ENCODE measurements at regions not wholly inside any gene's neighbourhood (a gene's known extent, or its start where the extent isn't known, plus 50 kb on each side); places are given as distances from the start of the nearest gene placed in this dataset.
"Not testable (repeated sequence)": the region's sequence is repeated elsewhere in the genome, so short reads cannot be mapped to it uniquely, and the experiment has no call there.

DNA sequence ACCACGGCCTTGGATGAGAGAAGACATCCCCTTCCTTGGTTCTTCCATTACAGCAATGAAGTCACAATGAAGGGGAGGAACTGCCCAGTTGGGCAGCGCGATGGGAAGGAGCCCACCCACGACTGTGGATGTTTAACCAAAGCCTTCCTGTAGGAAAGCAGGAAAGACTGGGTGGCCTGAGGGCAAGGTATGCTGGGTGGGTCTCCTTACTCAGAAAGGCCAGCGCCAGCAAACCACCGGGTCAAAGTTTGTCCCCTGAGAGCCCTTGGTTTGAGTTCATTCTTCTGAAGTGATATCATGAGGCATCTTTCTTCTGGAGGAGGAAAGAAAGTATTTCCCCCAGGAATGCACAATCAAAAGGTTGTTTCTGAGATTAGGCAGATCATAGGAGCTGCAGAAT, 105.2 kb downstream of the C16orf95 start:
- H3K27ac ChIP-seq, result no peak overlapping the region
- TF ChIP-seq, protein P1, sequence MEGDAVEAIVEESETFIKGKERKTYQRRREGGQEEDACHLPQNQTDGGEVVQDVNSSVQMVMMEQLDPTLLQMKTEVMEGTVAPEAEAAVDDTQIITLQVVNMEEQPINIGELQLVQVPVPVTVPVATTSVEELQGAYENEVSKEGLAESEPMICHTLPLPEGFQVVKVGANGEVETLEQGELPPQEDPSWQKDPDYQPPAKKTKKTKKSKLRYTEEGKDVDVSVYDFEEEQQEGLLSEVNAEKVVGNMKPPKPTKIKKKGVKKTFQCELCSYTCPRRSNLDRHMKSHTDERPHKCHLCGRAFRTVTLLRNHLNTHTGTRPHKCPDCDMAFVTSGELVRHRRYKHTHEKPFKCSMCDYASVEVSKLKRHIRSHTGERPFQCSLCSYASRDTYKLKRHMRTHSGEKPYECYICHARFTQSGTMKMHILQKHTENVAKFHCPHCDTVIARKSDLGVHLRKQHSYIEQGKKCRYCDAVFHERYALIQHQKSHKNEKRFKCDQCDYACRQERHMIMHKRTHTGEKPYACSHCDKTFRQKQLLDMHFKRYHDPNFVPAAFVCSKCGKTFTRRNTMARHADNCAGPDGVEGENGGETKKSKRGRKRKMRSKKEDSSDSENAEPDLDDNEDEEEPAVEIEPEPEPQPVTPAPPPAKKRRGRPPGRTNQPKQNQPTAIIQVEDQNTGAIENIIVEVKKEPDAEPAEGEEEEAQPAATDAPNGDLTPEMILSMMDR (IDR thresholded peaks at IDR 0.05), result no peak
- DNase-seq (ENCODE audit: low spot score), result no peak
- H3K4me3 ChIP-seq, result no peak overlapping the region

DNA sequence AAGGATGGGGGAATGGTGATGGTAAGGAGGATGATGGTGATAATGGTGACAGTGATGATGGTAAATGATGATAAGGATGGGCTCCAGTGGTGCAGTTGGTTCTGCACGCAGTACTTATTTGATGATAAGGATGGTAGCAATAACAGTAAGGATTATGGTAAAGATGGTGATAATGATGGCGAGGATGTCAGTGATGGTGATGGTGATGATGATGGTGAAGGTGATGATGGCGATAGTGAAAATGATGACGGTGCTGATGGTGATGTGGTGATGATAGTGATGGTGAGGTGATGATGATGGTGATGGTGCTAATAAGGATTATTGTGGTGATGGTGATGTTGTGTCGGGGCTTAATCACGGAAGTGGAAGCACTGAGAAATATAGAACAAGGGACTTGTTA, 103.7 kb downstream of the C16orf95 start:
- TF ChIP-seq, protein P1 (IDR thresholded peaks at IDR 0.05), result no peak
- H3K27ac ChIP-seq, result no peak overlapping the region

DNA sequence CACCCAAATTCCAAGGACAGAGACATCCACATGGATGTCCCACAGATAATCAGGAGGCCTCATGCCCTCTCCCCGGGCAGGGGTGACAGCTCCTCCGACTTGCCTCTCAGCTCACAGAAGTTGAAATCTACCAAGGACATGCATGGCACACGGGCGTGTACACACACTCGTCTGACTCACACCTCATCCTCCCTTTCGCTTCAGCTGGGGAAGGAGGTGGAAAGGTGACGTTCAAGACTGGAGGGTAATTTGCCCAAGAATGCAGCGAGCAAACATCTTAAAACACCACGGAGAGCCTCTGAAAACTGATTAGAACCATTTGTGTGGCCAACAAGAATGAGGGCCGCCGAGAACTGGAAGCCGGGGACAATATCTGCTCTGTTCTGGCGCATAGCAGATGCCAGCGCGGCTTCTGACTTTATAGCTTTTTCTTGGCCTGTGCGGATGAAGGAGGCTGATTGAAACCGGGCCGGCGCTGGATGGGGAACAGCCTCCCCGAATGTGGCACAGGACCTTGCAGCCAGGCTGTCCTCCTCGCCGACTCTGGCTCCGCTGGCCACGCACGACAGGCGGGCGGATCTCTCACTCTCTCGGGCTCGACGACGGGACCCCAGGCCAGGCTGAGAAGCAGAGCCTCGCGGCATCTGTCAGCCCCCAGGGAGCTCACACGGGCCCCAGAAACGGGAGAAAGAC, 100.9 kb downstream of the C16orf95 start:
- DNase-seq (ENCODE audit: low spot score), result no peak
- TF ChIP-seq, protein P1 (IDR thresholded peaks at IDR 0.05), result no peak
- Histone ChIP-seq H3K4me3 (no peak overlapping the region), H3K27ac (peak overlapping the region in 1 of 2 donors; percentile 48)

More for the DNA sequence above, 103.7 kb downstream of the C16orf95 start:
- DNase-seq (ENCODE audit: low spot score), result no peak
- H3K4me3 ChIP-seq, result no peak overlapping the region

DNA sequence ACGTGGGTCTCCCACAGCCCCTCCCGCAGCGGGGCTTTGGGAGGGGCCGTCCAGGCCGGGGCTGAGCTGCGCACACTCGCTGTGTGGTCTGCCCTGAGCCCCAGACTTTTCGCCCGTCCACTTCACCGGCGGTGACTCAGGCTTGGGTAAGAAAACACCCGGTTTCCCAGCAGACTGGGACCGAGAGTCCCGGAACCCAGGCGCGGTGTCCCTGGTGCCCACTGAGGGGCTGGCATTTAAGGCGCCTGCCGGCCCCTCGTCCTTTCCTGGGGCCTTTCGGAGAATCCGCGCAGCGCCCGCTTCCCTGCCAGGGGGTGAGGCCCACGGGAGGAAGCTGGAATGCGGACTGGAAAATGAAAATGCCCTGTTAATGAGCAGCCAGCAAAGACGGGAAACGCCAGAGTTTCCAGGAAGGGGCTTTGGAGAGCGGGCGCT, 100.3 kb downstream of the C16orf95 start:
- no peak for DNase-seq (ENCODE audit: low spot score)
- Histone ChIP-seq H3K4me3 (no peak overlapping the region), H3K27ac (peak overlapping the region in 1 of 2 donors; percentile 48)
- TF ChIP-seq, protein P1 (IDR thresholded peaks at IDR 0.05), result no peak

DNA sequence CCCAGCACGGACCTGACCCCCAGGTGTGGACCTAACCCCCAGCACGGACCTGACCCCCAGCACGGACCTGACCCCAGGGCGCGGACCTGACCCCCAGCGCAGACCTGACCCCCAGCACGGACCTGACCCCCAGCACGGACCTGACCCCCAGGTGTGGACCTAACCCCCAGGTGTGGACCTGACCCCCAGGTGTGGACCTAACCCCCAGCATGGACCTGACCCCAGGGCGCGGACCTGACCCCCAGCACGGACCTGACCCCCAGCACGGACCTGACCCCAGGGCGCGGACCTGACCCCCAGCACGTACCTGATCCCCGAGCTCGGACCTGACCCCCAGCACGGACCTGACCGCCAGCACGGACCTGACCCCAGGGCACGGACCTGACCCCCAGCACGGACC, 99.4 kb downstream of the C16orf95 start:
- H3K27ac ChIP-seq; DNase-seq (ENCODE audit: low spot score); H3K4me3 ChIP-seq: not testable (repeated sequence)

DNA sequence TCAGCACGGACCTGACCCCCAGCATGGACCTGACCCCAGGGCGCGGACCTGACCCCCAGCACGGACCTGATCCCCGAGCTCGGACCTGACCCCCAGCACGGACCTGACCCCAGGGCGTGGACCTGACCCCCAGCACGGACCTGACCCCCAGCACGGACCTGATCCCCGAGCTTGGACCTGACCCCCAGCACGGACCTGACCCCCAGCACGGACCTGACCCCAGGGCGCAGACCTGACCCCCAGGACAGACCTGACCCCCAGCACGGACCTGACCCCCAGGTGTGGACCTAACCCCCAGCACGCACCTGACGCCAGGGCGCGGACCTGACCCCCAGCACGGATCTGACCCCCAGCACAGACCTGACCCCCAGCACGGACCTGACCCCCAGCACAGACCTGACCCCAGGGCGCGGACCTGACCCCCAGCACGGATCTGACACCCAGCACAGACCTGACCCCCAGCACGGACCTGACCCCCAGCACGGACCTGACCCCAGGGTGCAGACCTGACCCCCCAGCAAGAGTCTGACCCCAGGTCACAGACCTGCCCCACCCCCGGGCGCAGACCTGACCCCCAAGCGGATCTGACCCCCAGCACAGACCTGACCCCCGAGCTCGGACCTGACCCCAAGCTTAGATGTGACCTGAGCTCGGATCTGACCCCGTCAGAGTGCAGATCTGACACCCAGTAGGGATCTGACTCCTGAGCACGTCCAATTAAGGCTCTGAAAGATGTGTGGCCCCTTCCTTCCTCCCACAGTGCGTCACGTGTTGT, 98.7 kb downstream of the C16orf95 start:
- Histone ChIP-seq H3K4me3 (no peak overlapping the region), H3K27ac (no peak overlapping the region)
- no peak for DNase-seq (ENCODE audit: low spot score)
- TF ChIP-seq, protein P1 (IDR thresholded peaks at IDR 0.05), result no peak

DNA sequence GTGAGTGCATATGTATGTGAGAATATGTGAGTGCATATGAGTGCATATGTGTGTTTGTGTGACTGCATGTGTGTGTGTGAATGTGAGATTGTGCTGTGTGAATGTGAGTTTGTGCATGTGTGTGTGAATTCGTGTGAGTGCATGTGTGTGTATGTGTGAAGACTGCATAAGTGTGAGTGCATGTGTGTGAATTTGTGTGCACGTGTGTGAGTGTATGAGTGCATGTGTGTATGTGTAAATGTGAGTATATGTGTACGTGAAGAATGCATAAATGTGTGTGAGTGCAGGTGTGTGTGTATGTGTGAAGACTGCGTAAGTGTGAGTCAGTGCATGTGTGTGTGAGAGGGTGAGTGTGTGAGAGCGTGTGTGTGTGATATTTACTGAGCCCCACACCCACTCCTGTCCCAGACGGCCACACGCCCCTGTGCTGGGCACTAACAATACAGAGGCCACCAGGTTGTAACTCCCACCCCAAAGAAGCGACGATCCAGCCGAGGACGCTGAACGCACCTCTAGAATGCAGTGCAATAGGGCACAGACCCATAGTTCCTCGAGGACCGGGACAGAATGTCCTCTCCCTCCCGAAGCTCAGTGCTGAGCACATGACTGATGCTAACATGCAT, 97.8 kb downstream of the C16orf95 start:
- TF ChIP-seq, protein P1 (IDR thresholded peaks at IDR 0.05), result no peak
- no peak for DNase-seq (ENCODE audit: low spot score)
- Histone ChIP-seq H3K27ac (no peak overlapping the region), H3K4me3 (no peak overlapping the region)

Measured in coronary artery (tissue), 2 donors.